Fibroblast of skin of back (primary cell): ENCODE measurements at regions not wholly inside any gene's neighbourhood (a gene's known extent, or its start where the extent isn't known, plus 50 kb on each side); places are given as distances from the start of the nearest gene placed in this dataset.
A peak's percentile ranks its signal among the peaks of the same experiment; 100 is the strongest.

Experiments
- DNase-seq: peaks from one replicate; pipeline ENCODE4 v3.0.0-alpha.2; 2013

- no peak for DNase-seq
Observed at GRCh38 chr3:24596626-24597025, 102.0 kb upstream of the THRB start.

DNA sequence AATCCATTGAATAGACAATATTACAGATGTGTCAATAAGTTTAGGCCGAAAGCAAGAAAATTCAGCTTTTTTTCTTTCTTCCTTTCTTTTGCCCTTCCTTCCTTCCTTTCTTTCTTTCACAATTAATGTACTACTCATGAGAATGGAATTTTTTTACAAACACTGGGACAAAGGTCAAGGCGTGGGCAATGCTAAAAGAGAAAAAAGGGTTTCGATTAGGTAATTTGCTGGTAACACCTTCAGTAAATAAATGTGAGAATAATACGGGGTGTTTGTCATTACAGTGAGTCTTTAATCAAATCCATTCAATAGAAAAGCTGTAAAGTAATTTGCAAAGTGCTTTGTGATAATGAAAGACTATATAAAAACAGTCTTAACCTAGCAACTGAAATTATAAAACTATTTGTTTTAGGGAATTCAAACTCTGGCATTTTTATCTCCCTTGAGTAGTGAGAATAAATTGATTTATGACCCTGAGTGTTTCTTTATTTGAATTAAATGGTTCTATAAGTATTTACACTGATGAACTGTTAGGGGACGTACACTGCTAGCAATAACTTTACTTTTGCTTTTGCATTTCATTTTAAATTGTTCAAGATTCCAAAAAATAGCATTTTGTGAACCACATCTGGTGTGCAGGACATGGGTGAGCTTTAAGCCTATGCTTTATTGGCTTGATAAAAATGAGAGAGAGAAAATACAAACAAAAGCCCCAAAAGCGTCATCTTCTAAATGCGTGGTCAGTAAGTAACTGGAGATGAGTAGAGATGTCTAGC, 104.2 kb upstream of the THRB start:
- no peak for DNase-seq

GRCh38 chr3:24601066-24601939, 106.7 kb upstream of the THRB start:
- DNase-seq: no peak

- DNase-seq: no peak
Observed at GRCh38 chr3:24604215-24604614, 109.6 kb upstream of the THRB start.

- DNase-seq: no peak
Observed at GRCh38 chr3:24605511-24606028, 110.9 kb upstream of the THRB start.

- DNase-seq: no peak
Observed at GRCh38 chr3:24607281-24607680, 112.6 kb upstream of the THRB start.

- no peak for DNase-seq
Observed at GRCh38 chr3:24608701-24609390, 114.2 kb upstream of the THRB start.

DNA sequence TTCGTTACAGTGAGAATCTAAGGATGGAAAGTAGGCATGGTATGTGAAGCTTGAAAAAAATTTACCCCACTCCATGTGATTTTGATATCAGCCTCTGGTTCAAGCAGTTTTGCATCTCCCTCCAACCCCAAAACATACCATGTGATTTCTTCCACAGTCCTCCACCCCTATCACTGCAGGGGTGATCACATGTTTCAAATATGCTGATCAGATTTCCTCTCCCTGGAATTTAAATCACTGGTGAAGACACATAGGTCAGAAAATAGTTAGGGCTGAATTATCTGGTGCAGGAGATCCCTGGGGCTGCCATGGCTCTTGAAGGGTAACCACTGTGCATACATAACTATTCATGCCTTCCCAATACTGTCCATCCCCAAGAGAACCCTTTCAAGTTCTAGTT, 119.7 kb upstream of the THRB start:
- DNase-seq: peak; percentile 11

DNA sequence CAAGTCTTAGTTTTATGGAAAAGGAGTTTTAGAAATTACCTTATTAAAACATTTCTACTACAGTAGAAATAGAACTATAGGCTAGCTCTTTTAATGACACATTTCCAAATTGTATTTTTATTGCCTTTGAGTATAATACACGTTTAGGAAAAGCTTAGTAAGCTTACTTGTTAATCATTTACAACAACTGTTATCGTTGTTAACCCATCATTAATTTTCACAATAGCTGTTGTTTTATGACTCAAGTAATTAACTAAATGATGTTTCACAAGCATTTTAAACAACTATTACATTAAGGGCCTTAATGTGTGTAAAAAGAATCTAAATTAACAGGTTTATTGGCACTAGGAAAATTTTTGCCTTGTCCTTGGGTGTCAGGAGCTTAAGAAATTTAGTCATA, 120.5 kb upstream of the THRB start:
- no peak for DNase-seq

GRCh38 chr3:24616110-24616829, 121.6 kb upstream of the THRB start:
- DNase-seq: no peak

DNA sequence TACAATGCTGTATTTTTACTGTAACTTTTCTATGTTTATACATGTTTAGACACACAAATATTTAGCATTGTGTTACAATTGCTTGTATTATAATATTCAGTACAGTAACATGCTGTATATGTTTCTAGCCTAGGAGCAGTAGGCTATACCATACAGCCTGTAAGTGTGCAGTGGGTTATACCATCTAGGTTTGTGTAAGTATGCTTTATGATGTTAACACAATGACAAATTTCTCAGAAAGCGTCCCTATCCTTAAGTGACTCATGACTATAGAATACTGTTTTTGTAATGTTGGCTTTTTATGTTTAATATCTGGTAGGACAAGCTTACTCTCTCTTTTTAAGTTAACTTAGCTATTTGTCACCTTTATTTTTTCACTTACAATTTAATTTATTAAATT, 127.5 kb upstream of the THRB start:
- DNase-seq: peak; percentile 35

GRCh38 chr3:24622696-24623225, 128.1 kb upstream of the THRB start:
- DNase-seq: no peak

DNA sequence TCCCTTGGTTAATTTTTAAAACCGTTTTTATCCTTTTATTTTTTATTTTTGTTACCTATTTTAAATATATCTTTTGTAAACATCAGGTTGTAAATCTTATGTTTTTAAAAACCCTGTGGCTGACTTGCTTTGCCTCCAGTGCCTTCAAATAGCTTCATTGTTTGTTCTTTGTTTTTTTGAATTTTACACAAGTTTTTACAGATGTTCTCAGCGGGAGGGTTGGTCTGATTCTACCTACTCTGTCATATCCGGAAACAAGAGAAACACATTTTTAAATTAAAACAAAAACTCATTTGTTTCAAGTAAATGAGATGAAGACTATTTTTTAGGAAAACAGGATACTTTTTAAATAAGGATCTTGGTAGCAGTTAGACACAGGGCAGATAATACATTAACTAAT, 129.0 kb upstream of the THRB start:
- DNase-seq: no peak

GRCh38 chr3:24624938-24625681, 130.5 kb upstream of the THRB start:
- no peak for DNase-seq

DNA sequence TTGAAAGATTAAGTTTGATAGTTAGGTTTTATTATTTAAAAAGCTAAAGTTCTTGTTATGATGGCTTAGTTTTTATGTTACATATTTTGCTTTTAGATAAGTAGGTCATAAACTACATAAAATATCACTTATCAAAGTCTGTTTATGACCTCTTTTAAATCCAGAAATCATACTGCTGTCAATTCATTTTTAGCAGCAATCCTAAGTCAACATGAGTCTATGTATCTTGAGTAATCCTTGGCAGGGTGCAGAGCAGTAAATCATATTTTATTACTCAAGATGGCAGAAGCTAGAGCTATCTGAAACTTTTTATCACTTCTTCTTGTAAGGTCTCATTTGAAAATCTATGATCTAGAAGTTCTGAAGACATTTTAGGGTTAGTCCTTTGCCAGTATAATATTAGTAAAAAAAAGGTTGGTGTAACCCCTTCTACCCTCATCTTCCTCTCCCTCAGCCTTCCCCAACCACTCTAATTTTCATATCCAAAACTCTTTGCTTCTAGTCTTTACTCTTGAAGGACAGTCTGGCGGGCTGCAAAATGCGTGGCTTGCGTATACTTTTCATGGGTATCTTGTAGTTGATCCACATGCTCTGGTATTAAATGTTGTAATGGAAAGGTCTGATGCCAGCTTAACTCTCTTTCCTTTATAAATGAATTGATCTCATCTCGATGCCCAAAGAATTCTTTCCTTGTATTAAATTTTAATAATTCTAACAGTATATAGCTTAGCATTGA, 134.0 kb upstream of the THRB start:
- no peak for DNase-seq

GRCh38 chr3:24631481-24631880, 136.8 kb upstream of the THRB start:
- DNase-seq: no peak

DNA sequence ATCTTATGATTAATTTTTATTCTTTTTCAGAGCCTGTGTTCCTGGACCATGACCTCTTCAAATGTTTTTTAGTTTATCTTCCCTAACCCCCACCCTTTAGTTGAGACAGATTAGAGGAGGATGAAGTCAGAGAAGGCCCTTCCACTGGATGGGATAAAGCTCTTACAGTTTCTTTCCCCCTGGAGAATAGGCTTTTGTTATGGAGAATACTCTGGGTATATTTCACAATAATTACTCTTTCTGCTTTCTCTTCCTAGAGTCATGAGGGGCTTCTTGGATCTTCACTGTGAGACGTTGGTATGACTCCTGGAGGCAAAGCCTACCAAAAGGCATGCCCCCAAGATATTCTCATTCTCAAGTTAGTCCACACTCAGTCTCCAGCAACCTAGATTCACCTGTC, 144.4 kb upstream of the THRB start:
- DNase-seq: no peak

GRCh38 chr3:24639481-24640329, 145.1 kb upstream of the THRB start:
- DNase-seq: no peak

DNA sequence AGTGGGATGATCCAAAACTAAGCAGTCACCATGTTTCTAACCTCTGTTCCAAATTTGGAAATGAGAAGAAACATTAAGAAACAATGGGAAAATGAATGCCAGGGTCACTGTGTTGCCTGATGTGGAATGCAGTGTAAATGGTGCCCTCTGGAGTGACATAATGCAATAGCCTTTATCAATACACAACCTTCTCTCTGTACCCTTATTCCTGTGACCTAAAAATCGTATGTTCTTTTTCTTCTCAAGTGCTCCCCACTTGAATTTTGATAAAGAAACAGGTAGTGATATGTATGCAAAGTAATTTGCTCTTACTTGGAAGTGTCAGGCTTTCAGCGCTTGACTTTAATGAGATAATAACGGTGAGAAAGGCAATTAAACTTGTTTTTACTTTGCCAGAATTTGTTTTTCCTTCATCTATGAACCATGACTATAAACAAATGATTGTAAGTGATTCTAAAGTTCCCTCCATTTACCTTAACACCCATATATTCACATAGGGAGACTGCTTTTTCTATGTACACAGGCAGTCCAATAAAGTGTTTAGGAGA, 145.8 kb upstream of the THRB start:
- DNase-seq: peak; percentile 40
